ENCODE measurements at regions not wholly inside any gene's neighbourhood (a gene's known extent, or its start where the extent isn't known, plus 50 kb on each side); places are given as distances from the start of the nearest gene placed in this dataset.

DNA sequence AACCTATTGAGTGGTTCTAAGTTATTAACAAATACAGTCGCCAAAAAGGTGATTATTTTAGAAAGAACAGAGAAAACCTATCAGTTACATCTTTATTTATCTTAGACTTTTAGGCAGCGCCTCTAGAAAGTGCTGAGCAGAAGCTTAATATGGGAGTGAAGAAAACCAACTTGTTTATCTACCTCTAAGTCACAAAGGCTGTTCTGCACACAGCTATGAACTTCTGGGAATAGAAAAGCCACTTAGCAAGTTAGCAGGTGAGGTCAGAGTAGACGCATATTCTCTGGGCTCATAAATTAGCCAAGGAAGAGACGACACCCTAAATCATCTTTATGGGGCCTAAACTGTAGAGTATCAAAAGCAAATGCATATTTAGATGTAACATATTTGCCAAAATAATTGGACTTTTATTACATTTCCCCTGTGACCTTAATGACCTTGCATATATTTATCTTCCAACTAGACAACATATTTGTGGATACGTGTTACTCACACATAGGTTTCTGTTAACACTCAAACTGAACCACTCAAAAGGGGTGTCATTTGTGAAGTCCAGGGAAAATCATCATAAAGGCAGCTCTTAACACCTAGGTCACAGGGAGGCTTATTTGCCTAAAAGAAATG, 267.1 kb downstream of the ADGB start:
- DNase-seq, result no peak

- DNase-seq, result no peak
Observed at GRCh38 chr6:146866731-146867414, 268.1 kb downstream of the ADGB start.

GRCh38 chr6:146868671-146869209, 270.0 kb downstream of the ADGB start:
- no peak for DNase-seq

DNA sequence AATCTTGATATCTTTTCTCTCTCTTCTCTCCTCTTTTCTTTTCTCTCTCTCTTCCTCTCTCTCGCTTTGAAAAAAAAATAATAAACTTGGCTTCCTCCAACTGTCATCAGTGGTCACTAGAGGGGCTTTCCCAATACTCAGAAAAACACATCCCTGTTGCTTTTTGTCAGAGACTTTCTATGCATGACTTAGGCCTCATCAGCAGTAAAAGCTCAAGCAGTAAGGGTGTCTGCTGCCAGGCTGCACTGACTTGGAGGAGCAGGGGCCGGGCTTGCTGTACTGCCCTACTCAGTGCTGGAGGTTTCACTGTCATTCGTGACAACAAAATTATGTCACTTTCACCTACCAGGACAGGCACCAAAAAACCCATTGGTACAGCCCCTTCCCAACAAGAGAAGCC, 272.0 kb downstream of the ADGB start:
- no peak for DNase-seq

DNA sequence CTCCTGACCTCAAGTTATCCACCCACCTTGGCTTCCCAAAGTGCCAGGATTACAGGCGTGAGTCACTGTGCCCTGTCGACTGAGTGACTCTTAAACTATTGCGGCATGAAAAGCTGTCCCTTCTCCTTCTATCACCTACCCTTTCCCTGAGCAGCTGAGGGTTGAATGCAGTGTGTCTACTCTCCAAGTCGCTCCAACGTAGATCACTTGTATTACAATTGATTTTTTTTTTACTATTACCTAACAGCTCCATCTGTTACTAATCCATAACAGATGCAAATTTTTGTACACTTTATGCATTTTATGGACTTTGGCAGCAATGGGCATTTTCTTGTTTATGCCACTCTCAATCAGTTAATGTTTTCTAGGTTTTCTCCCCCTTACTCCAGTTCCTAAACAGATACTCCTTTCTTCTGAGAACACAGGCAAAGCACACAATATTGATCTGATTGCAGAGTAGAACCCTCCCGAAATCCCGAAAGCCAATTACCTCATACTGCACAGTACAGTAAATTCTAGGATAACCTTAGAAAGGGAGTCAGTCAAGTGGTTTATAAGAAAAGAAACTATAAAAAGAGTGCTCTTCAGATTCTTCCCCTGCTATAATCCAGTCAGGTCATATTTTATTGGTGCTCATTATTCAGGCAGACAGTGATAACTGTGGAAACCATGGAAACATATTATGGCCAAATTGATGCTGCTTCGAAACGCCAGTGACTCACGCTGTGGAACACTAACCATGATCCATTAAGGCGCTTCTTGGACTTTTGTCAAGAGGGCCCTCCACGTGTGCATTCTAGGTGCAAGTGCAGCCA, 273.0 kb downstream of the ADGB start:
- no peak for DNase-seq

DNA sequence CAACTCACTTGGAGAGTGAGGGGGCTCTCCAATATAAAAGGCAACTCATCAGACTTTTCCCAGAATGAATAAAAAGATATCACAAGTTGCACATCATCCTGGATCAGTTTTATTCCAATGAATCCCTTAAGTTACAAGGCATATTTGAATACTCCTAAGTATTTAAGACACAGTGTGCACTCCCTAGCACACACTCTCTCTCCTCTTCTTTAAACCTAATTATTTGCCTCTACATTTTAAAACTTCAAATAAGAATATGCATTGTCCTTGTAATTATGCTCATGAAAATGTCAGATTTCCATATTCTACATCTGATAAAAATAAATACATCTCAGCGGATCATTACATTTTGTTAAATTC, 273.6 kb downstream of the ADGB start:
- DNase-seq, result no peak

- no peak for DNase-seq
Observed at GRCh38 chr6:146874278-146875018, 275.7 kb downstream of the ADGB start.

DNA sequence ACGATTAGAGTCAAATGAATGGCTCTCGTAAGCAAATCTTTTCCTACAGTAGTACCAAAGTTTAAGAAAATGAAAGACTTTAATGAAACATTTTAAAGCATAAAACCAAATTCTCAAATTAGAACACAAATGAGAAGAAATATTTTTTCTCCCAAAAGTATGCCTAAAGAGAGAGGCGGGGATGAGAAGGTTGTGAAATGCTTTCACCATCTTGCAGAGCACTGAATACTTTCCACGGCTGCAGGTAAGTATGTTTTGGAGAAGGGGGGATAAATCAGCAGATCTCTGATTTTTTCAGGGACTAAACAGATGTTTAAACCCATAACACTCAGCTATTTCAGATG, 277.1 kb downstream of the ADGB start:
- no peak for DNase-seq

- no peak for DNase-seq
Observed at GRCh38 chr6:146876271-146877151, 277.7 kb downstream of the ADGB start.

DNA sequence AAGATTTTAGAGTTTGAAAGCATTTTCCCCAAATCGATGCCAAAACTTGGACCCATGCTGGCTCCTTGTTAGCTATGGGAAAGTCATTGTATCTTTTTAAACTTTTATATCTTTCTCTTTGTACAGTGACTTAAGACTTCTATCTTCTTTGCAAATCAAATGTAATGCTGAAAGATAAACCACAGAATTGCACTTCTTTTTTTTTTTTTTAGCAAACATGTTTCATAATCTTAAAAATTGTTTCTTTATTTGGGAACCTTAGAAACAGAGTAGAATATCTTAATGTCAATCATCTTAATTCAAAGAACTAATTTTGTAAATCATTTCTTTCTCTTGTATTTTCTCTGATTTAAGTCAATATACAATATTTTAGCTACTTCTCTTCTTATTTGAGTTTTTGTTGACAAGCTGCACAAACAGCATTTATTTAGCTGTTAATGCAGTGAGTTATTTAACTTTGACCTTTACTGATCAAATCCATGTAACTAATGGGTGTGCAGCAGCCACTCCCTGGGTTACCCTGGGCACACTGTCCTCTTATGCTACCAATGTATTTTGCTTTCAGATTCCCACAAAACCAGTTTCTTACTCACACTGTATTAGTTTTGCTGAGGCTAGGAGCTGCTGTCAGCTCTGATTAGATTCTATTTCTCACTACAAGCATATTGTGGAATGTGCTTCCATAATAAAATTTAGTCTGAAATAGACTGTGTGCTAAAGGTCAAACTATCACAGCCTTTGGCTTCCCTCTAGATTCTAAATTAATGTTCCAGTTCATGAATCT, 279.6 kb downstream of the ADGB start:
- DNase-seq, result no peak

DNA sequence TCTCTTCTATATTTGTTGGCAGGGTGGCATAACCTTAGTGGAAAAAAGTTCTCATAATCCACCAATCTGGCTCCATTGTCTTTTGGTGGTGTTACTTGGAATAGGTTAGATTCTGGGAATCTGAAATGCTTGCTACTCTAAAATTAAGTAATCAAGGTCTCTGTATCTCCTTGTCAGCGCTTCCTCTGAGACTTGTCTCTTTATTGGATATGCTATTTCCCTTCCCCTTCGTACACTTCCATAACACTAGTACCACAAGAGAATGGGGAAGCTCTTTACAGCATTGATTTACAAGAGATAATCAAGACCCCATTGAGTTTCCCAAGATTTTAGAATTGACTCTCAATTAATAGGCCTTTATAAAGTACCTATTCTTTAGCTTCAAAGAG, 280.2 kb downstream of the ADGB start:
- no peak for DNase-seq

DNA sequence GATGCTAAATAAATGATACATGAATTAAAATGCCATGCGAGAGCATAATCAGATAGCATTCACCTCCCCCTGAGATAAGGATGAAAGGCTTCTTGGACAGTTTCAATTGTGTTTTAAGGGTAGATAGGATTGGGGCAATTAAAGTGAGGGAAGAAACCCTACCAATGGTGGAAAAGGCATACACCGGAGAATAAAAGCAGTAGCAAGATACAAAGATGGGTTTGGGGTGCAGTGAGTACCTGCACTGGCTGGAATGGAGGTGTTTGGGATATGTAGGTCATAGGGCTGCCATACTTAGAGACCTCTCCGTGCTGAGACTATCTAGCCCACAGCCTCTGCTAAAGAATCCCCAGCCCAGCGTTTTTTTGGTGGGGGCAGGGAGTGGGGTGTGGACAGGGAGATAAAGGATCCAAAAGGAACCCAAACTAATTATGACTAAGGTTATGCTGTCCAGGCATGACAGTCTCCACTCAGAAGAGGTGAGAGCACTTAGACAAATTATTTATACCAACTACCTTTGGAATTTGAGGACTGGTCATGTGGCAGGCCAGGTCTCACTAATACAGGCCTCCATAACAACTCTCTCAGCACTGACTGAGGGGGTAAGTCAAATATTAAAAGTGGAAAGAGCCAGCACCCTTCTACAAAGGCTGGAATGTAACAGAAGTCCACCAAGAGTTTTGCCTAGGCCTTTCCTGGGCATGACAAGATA, 280.8 kb downstream of the ADGB start:
- no peak for DNase-seq

DNA sequence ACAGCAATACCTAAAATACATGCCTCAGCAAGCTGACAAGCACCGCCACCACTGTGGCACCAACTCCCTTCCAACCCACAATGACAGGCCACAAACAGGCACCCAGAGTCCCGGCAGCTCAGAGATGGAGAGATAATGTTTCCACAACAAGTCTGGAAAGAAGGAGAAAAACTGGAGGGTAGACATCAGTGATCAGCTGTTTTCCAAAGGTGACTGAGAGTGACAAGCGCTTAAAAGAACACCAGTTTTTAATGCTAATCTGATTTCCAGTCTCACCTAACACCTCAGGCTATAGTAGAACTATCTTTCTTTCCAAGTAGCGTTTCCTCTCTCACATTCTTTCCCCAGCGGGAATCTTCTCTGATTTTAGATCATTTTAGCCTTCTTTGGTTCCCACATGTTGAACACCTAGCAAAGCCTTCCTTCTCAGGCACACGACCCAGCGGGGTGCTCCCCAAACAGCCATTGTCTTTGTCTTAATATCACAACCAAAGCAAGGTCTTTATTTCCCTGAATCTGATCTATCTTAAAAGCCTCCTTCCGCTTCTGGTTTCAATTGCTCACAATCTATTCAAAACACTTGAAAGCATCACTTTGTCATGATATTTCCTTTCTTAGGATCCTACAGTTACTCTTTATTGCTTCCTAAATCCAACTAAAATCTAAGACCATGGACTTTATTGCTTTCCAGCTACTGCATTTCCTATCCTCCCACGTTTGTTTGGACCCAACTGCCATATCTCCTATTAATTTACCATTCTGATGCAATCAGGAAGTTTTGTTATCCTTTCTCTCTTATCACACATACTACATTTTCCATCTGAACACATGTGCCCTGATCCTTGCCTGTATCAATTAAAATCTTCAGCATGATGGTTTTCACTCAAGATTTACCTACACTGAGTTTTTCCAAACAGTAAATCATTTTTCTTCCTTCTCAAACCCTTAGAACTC, 282.7 kb downstream of the ADGB start:
- no peak for DNase-seq

DNA sequence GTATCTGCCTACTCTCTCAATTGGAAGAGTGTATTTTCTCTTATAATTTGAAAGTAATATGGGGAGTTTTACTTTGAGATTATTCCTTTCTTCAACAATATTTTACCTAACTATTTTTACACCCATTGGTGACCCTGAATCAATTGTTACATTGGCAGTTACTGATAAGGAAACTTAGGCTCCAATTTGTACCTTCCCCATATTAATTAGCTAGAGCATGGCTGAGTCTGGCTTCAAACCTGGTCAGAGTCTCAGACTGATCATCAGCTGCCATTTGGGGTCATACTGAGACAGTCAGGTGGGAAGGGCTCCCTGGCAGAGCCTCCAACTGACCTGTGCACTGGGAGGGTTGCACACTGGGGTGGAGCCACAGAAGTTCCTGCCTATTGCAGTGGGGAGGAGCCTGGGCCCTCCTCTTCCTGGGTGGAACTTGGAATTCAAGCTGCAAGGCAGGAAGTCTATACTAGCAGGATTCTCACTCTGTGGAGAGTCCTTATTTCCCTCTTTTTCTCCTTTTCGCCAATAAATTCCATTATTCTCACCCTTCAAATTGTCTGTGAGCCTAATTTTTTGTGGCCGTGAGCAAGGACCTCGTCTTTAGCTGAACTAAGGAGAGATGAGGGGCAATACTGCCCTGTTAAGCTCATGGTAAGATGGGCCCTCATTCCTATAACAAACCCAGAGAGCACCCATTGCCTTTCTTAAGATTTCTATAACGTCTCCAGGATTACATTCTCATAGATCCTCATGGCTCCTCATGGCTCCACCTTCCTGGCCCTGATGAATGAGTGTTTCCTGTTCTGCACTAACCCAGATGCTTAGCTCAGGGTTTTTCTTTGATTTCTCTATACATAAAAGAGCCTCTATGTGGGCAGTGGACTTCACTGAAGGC, 285.1 kb downstream of the ADGB start:
- DNase-seq, result no peak

- DNase-seq, result no peak
Observed at GRCh38 chr6:146884728-146885127, 286.0 kb downstream of the ADGB start.

- no peak for DNase-seq
Observed at GRCh38 chr6:146885708-146886457, 287.1 kb downstream of the ADGB start.

GRCh38 chr6:146886587-146887446, 288.0 kb downstream of the ADGB start:
- no peak for DNase-seq
